ENCODE measurements at regions not wholly inside any gene's neighbourhood (a gene's known extent, or its start where the extent isn't known, plus 50 kb on each side); places are given as distances from the start of the nearest gene placed in this dataset.

DNA sequence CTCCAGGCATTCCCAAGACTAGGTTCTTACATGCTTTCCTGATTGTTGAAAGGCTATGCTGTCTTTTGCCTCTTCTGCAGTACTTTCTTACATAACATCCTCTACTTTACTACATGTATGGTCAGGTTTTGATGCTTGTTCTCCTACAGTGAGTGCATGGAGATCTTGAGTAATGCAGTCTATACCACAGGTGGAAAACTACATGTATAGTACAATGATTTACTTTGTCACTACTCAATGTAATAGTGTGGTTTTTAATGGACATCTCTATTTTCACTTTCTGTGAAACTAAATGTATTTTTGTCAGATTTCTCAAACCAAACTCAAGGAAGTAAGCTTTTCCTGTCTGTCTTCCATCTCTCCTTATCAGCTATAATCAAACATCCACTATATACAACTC lies 657.0 kb downstream of the TUSC7 start:
- no peaks in the 10 kb centered on the region for H3K36me3 ChIP-seq (ENCODE audit: control insufficient read depth in 2 of 3, insufficient read depth in 3 of 3, low read length in 3 of 3)
- FAIRE-seq, result no peak
- H3K4me1 ChIP-seq (ENCODE audit: control insufficient read depth in 2 of 3, insufficient read depth in 2 of 3, low read depth in 1 of 3, low read length in 3 of 3), result no peaks in the 10 kb centered on the region
- H3K9me3 ChIP-seq (ENCODE audit: control insufficient read depth in 2 of 3, insufficient read depth in 1 of 3, low read length in 3 of 3), result peaks cover 0 to 2% (median 0%) of the 10 kb centered on the region in 3 donors
- H3K27ac ChIP-seq (ENCODE audit: low read depth in 2 of 2, low read length in 2 of 2), result no peak overlapping the region
- TF ChIP-seq, protein P1, sequence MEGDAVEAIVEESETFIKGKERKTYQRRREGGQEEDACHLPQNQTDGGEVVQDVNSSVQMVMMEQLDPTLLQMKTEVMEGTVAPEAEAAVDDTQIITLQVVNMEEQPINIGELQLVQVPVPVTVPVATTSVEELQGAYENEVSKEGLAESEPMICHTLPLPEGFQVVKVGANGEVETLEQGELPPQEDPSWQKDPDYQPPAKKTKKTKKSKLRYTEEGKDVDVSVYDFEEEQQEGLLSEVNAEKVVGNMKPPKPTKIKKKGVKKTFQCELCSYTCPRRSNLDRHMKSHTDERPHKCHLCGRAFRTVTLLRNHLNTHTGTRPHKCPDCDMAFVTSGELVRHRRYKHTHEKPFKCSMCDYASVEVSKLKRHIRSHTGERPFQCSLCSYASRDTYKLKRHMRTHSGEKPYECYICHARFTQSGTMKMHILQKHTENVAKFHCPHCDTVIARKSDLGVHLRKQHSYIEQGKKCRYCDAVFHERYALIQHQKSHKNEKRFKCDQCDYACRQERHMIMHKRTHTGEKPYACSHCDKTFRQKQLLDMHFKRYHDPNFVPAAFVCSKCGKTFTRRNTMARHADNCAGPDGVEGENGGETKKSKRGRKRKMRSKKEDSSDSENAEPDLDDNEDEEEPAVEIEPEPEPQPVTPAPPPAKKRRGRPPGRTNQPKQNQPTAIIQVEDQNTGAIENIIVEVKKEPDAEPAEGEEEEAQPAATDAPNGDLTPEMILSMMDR (IDR thresholded peaks at IDR 0.05; ENCODE audit: borderline replicate concordance, extremely low read depth, insufficient read depth), result no peak
- intact Hi-C loops (cut with DNase I), result no loop called here
- no peak for DNase-seq
- H3K27me3 ChIP-seq (ENCODE audit: control insufficient read depth, insufficient read depth, low read length), result no peaks in the 10 kb centered on the region
- H3K4me3 ChIP-seq (ENCODE audit: low read length in 3 of 3), result no peak overlapping the region
- H3K9ac ChIP-seq (ENCODE audit: low read length in 3 of 3), result no peak overlapping the region

DNA sequence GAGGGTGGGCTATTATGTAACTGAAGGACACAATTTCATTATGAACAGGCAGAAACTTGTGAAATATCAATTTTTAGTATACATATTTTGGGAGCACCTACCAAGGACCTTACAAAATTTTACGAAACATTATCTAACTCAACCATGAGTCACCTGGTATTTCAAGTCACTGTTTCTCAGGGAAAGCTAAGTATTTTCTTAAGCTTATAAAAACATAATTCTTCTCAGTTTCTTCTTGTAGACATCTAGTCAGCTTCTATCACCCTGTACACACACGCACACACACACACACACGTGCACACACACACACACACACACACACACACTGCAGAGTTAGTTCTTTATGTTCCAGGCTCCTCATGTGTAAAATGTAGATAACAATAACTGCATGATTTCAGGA lies 658.3 kb downstream of the TUSC7 start:
- no peak overlapping the region for H3K27ac ChIP-seq (ENCODE audit: low read depth in 2 of 2, low read length in 2 of 2)
- H3K36me3 ChIP-seq (ENCODE audit: control insufficient read depth in 2 of 3, insufficient read depth in 3 of 3, low read length in 3 of 3), result no peaks in the 10 kb centered on the region
- TF ChIP-seq, protein P1 (IDR thresholded peaks at IDR 0.05; ENCODE audit: borderline replicate concordance, extremely low read depth, insufficient read depth), result no peak
- intact Hi-C loops (cut with DNase I), result no loop called here
- H3K4me3 ChIP-seq (ENCODE audit: low read length in 3 of 3), result no peak overlapping the region
- no peak overlapping the region for H3K9ac ChIP-seq (ENCODE audit: low read length in 3 of 3)
- H3K9me3 ChIP-seq (ENCODE audit: control insufficient read depth in 2 of 3, insufficient read depth in 1 of 3, low read length in 3 of 3), result no peaks in the 10 kb centered on the region
- DNase-seq (no peak), FAIRE-seq (no peak)
- H3K4me1 ChIP-seq (ENCODE audit: control insufficient read depth in 2 of 3, insufficient read depth in 2 of 3, low read depth in 1 of 3, low read length in 3 of 3), result no peaks in the 10 kb centered on the region
- no peaks in the 10 kb centered on the region for H3K27me3 ChIP-seq (ENCODE audit: control insufficient read depth, insufficient read depth, low read length)

- no peak for DNase-seq
- no peak for FAIRE-seq
- intact Hi-C loops (cut with DNase I), result no loop called here
- TF ChIP-seq, protein P1 (IDR thresholded peaks at IDR 0.05; ENCODE audit: borderline replicate concordance, extremely low read depth, insufficient read depth), result no peak
- H3K4me3 ChIP-seq (ENCODE audit: low read length in 3 of 3), result no peak overlapping the region
- H3K9me3 ChIP-seq (ENCODE audit: control insufficient read depth in 2 of 3, insufficient read depth in 1 of 3, low read length in 3 of 3), result no peaks in the 10 kb centered on the region
- no peak overlapping the region for H3K9ac ChIP-seq (ENCODE audit: low read length in 3 of 3)
- no peaks in the 10 kb centered on the region for H3K36me3 ChIP-seq (ENCODE audit: control insufficient read depth in 2 of 3, insufficient read depth in 3 of 3, low read length in 3 of 3)
- H3K4me1 ChIP-seq (ENCODE audit: control insufficient read depth in 2 of 3, insufficient read depth in 2 of 3, low read depth in 1 of 3, low read length in 3 of 3), result no peaks in the 10 kb centered on the region
- no peak overlapping the region for H3K27ac ChIP-seq (ENCODE audit: low read depth in 2 of 2, low read length in 2 of 2)
- no peaks in the 10 kb centered on the region for H3K27me3 ChIP-seq (ENCODE audit: control insufficient read depth, insufficient read depth, low read length)
Measured at GRCh38 chr3:117380631-117381030, 671.1 kb downstream of the TUSC7 start.

DNA sequence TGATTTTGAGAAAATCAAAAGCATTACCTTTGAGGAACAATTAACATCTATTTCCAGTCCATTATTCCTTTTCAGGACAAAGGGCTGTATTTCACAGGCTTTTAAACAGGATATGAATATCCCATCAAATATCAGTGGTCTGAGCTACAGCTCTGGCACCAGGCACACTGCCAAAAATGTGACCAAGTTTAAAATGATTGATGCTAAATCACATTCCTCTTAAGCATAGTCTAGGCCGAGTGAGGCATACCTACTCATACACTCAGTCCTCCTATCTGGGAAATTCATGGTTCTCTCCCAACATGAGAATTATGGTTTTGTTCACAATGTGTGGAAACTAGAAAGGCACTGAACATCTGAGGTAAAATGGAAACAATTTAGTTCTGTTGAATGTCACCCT lies 683.5 kb downstream of the TUSC7 start:
- TF ChIP-seq, protein P1 (IDR thresholded peaks at IDR 0.05; ENCODE audit: borderline replicate concordance, extremely low read depth, insufficient read depth), result no peak
- Histone ChIP-seq H3K4me3 (ENCODE audit: low read length in 3 of 3) (no peak overlapping the region), H3K27ac (ENCODE audit: low read depth in 2 of 2, low read length in 2 of 2) (no peak overlapping the region), H3K27me3 (ENCODE audit: control insufficient read depth, insufficient read depth, low read length) (no peaks in the 10 kb centered on the region), H3K4me1 (ENCODE audit: control insufficient read depth in 2 of 3, insufficient read depth in 2 of 3, low read depth in 1 of 3, low read length in 3 of 3) (no peaks in the 10 kb centered on the region), H3K36me3 (ENCODE audit: control insufficient read depth in 2 of 3, insufficient read depth in 3 of 3, low read length in 3 of 3) (no peaks in the 10 kb centered on the region), H3K9me3 (ENCODE audit: control insufficient read depth in 2 of 3, insufficient read depth in 1 of 3, low read length in 3 of 3) (no peaks in the 10 kb centered on the region), H3K9ac (ENCODE audit: low read length in 3 of 3) (no peak overlapping the region)
- intact Hi-C loops (cut with DNase I), result no loop called here
- DNase-seq (no peak), FAIRE-seq (no peak)

Data from kidney (tissue), 13 donors.